DMS 273 (cell line): ENCODE measurements at regions not wholly inside any gene's neighbourhood (a gene's known extent, or its start where the extent isn't known, plus 50 kb on each side); places are given as distances from the start of the nearest gene placed in this dataset.
A peak's percentile ranks its signal among the peaks of the same experiment; 100 is the strongest.
"Not testable (repeated sequence)": the region's sequence is repeated elsewhere in the genome, so short reads cannot be mapped to it uniquely, and the experiment has no call there.

Source experiments
- DNase-seq: peaks from one replicate; lab custom pipeline; 2025; ENCODE audit not compliant: unreplicated experiment; lab: John Stamatoyannopoulos, UW

DNA sequence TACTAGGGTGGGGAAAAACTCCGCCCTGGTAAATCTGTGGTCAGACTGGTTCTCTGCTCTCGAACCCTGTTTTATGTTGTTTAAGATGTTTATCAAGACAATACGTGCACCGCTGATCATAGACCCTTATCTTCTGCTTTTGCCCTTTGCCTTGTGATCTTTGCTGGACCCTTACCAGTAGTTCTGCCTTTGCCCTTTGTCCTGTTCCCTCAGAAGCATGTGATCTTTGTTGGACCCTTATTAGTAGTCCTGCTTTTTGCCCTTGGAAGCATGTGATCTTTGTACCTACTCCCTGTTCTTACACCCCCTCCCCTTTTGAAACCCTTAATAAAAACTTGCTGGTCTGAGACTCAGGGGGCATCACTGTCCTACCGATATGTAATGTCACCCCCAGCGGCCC is 64.3 kb upstream of the EEF2KMT start:
- not testable (repeated sequence) for DNase-seq

DNA sequence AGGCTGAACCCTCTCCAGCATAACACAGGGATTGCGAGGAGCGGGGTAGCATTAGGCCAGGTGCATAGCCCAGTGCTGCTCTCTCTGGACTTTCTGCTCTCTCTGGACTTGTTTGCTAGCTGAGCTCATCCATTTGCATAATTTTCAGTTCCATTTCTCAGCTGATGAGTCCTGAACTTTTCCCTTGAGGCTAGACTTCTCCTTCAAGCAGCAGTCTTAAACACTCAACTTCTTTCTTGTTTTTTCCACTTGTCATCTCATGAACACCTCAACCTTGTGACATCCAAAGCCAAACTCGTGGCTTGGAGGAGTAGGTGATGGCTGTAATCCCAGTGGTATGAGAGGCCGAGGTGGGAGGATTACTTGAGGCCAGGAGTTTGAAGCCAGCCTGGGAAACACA is 62.4 kb upstream of the EEF2KMT start:
- not testable (repeated sequence) for DNase-seq

DNA sequence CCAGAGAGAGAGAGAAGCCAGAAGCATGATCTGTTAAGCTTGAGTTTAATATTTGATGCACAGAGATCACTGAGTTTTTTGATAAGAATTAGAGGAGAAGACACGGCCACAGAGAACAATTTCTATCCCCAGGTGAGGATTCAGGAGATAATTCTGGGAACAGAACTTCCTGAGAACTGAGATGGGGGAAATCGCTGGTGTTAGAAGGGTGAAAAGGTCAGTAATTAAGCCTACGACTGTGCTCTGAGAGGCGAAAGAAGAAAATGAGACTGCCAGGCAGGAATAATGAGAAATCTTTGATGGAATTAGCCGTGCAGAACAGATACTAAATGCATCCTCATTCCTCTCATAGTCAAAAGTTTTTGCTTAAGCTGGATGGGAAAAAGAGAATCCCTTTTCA is 61.9 kb upstream of the EEF2KMT start:
- not testable (repeated sequence) for DNase-seq

DNA sequence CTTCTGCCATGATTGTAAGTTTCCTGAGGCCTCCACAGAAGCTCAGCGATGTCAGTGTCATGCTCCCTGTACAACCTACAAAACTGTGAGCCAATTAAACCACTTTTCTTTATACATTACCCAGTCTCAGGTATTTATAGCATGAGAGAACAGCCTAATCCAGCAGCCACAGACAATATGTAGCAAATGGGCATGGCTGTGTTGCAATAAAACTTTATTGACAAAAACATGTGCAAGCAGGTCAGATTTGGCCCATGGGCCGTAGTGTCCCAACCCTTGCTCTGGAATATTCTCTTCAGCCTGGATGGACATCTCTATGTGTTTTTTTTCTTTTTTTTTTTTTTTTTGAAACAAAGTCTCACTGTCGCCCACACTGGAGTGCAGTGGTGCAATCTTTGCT is 60.9 kb upstream of the EEF2KMT start:
- no peak for DNase-seq

DNA sequence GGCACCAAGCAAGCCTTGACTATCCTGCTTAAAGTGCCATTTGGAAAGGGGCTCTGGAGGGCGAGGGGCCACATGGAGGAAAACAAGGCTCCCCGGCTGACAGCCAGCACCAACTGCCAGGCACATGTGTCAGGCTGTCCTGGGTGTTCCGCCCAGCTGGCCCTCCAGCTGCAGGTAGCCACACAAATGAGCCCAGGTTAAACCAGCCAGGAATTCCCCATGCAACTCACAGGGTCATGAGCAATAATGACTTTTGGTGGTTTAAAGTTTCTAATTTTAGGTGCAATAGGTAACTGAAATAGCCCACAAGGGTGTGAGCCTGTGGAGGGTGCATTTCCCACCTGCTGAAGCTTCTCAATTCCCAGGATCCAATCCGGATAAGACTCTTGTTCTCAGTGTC is 58.9 kb upstream of the EEF2KMT start:
- not testable (repeated sequence) for DNase-seq

DNA sequence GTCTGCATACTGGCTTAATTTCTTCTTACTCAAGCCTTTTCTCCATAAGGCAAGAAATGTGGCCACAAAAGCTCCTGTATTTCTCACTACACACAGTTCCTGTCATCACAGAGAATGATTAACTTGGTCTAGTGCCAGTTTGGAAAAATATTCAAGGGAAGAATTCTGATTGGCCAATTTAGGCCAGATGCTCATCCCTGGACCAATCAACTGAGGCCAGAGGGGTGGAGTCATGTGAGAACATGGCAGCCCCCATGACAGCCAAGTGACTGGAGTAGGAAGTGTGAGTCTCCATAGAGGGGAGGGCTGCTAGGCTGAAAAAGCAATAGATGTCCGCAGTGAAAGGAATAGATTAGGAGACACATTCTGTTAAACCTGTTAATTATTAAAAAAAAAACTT is 56.4 kb upstream of the EEF2KMT start:
- DNase-seq = peak; percentile 30

DNA sequence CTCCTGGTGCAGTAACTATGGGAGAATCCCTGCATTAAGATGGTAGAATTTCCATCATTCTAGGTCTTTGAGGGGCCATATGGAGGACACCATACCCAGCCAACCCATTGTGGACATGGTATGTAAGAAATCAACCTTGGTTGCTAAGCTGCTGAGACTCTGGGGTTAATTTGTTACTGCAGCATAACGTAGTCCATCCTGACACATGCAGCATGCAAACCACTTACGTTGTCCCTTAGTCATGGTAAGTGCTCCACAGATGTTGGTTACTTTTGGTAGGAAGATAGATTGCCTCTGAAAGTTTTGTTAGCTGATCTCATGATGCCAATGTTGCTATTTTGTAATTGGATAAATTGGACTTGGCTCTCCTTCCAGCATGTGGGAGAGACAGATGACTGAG is 53.8 kb upstream of the EEF2KMT start:
- DNase-seq = not testable (repeated sequence)
